ENCODE measurements at regions not wholly inside any gene's neighbourhood (a gene's known extent, or its start where the extent isn't known, plus 50 kb on each side); places are given as distances from the start of the nearest gene placed in this dataset.

DNA sequence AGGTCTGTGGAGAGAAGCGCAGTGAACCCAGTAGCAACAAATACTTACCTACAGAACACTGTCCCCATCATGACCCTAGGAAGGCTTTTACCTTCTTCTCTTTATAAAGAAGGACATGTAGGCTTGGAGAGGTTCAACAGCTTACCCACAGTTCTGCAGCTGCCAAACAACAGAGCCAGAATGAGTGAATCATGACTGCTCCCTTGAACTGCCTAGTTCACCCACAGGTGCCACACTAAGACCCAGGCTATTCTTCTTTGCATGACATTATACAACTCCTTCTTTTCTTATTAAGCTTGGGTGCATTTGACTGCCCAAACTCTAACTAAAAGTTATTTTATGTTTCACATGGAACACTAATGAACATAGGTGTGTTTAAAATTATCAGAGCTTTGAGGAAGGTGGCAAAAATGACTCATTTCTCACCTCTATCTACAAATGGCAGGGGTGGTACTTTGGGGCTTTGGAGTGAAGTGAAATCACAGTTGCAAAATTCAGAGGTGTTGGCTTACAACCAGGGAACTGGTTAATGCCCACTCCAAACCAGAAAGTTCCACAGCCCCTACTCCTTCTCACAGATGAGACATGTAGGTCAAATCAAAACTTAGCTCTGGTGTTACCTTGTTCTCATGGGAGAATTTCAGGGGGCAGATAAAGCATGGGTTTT is 201.6 kb downstream of the SEMA6A start:
- no peaks in the 10 kb centered on the region for H3K9me3 Mint-ChIP-seq
- H3K27me3 Mint-ChIP-seq: no peaks in the 10 kb centered on the region
- H3K4me3 Mint-ChIP-seq: no peak overlapping the region
- H3K27ac Mint-ChIP-seq: no peak overlapping the region
- peaks cover 0 to 3% (median 3%) of the 10 kb centered on the region in 3 donors for H3K4me1 Mint-ChIP-seq
- H3K36me3 Mint-ChIP-seq: peaks cover 14% of the 10 kb centered on the region

DNA sequence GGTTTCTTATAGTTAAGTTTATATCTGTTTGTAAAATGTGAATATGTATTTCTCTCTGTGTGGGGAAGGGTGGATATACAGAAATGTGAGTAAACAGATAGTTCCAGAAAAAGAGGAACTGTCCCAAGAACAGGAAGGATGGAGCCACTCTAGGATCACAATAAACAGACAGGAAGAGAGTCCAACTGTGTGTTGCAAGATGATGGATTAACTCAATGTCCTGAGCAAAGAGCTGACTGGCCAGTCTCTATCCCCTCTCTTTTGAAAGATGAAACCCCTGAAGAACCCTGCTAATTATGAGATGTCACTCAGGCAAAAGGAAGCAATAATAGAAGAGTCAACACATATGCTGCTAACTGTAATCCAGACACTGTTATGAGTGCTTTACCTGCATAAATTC is 202.7 kb downstream of the SEMA6A start:
- Mint-ChIP-seq H3K27me3 (no peaks in the 10 kb centered on the region), H3K36me3 (peaks cover 14% of the 10 kb centered on the region), H3K27ac (no peak overlapping the region), H3K4me1 (peaks cover 0 to 3% (median 3%) of the 10 kb centered on the region in 3 donors), H3K4me3 (no peak overlapping the region), H3K9me3 (no peaks in the 10 kb centered on the region)

GRCh38 chr5:116371431-116371830 is 203.2 kb downstream of the SEMA6A start:
- Mint-ChIP-seq H3K4me3 (no peak overlapping the region), H3K4me1 (peaks cover 0 to 3% (median 3%) of the 10 kb centered on the region in 3 donors), H3K9me3 (no peaks in the 10 kb centered on the region), H3K27me3 (no peaks in the 10 kb centered on the region), H3K36me3 (peaks cover 12% of the 10 kb centered on the region), H3K27ac (no peak overlapping the region)

DNA sequence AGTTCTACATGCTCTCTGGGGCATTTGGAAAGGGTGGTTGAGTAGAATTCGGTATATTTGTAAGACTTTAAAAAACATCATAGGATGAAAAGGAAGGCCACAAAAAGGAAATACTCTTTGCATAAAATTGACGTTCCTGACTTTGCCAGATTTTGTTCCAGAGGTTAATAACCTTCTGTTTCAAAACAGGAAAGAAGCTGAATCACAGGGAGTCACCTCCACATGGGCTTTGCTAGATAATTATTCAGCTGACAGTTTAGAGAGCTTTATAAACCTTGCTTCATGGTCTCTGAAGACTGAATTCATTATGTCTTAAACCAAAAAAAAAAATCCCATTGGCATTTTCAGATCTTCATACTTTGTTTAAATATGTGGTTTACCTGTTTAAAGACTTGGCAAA is 203.7 kb downstream of the SEMA6A start:
- Mint-ChIP-seq H3K27me3 (no peaks in the 10 kb centered on the region), H3K9me3 (no peaks in the 10 kb centered on the region), H3K4me1 (peaks cover 0 to 3% (median 3%) of the 10 kb centered on the region in 3 donors), H3K27ac (no peak overlapping the region), H3K36me3 (peaks cover 9% of the 10 kb centered on the region), H3K4me3 (no peak overlapping the region)

GRCh38 chr5:116370149-116370548 is 204.5 kb downstream of the SEMA6A start:
- Mint-ChIP-seq H3K4me1 (peaks cover 0 to 3% (median 3%) of the 10 kb centered on the region in 3 donors), H3K27me3 (no peaks in the 10 kb centered on the region), H3K27ac (no peak overlapping the region), H3K9me3 (no peaks in the 10 kb centered on the region), H3K4me3 (no peak overlapping the region), H3K36me3 (peaks cover 7% of the 10 kb centered on the region)

DNA sequence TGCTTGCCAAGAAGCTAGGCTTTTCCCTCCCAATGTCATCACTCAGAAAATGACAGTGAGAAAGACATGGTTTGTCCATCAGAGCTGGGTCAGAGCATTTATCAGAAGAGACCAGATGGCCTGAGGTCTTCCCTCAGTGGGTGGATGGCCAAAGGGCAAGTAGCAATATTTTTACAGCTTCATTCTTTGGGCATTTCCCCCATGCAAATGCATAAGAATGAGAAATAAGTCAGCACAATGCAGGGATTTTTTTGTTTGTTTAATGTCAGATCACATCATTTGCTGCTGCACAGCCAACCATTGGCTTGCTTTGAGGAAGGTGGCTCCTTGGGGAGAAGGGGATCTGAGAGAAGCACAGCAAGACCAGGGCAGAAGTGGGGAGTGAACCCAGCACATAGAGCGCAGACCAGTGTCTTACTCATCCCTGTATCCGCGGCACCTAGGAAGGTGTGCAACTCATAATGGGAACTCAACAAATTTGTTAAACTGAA is 209.6 kb downstream of the SEMA6A start:
- H3K27ac Mint-ChIP-seq: no peak overlapping the region
- H3K4me3 Mint-ChIP-seq: no peak overlapping the region
- H3K36me3 Mint-ChIP-seq: peaks cover 3% of the 10 kb centered on the region
- no peaks in the 10 kb centered on the region for H3K9me3 Mint-ChIP-seq
- no peaks in the 10 kb centered on the region for H3K27me3 Mint-ChIP-seq
- H3K4me1 Mint-ChIP-seq: peaks cover 0 to 3% (median 1%) of the 10 kb centered on the region in 3 donors

GRCh38 chr5:116363780-116364179 is 210.8 kb downstream of the SEMA6A start:
- H3K4me3 Mint-ChIP-seq: no peak overlapping the region
- H3K27ac Mint-ChIP-seq: no peak overlapping the region
- H3K36me3 Mint-ChIP-seq: peaks cover 3% of the 10 kb centered on the region
- H3K27me3 Mint-ChIP-seq: no peaks in the 10 kb centered on the region
- no peaks in the 10 kb centered on the region for H3K9me3 Mint-ChIP-seq
- H3K4me1 Mint-ChIP-seq: peaks cover 5 to 12% (median 7%) of the 10 kb centered on the region in 3 donors

GRCh38 chr5:116361979-116362577 is 212.5 kb downstream of the SEMA6A start:
- no peaks in the 10 kb centered on the region for H3K27me3 Mint-ChIP-seq

DNA sequence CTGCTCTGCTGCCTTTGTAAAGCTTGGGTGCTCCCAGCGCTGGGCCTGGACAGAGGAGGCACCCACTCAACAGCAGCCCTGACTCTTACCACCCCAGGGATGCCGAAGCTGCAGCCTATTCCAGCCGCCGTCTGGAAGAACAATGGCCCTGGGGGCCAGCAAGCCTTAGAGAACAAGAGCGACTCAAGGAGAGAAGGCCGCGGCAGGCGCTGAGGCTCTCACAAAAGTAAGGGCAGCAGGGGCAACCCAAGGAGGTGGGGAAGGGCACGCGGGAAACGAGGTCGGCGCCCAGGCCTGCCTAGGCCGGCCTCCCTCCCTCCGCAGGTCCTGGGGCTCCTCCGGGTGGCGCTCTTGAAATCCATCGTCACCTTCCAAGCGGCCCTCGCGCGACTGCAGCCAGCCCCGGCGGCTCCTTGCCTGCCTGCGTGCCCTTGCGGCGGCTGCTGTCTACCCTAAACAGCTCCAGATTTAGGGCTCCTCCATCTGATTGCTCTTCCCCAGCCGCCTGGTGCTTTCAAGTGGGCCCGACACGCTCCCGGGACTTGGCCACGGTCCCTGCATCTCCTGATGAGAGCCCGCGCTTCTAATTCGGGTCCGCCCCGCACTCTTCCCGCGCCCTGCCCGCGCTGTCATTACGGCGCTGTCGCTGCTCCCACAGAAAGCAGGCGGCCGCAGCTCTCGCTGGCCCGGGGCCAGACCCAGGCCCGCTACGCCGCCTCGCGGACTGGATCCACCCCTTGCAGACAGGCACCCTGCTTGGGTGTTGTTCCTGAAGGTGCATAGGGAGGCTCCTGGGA is 213.3 kb downstream of the SEMA6A start:
- Mint-ChIP-seq H3K4me1 (peaks cover 18 to 22% (median 21%) of the 10 kb centered on the region in 3 donors), H3K27me3 (no peaks in the 10 kb centered on the region), H3K4me3 (no peak overlapping the region), H3K27ac (no peak overlapping the region), H3K36me3 (peaks cover 5% of the 10 kb centered on the region), H3K9me3 (no peaks in the 10 kb centered on the region)

More at GRCh38 chr5:116361979-116362577, 212.5 kb downstream of the SEMA6A start:
- H3K27ac Mint-ChIP-seq: peak overlapping the region in 1 of 3 donors; percentile 13
- H3K36me3 Mint-ChIP-seq: peaks cover 5% of the 10 kb centered on the region
- no peaks in the 10 kb centered on the region for H3K9me3 Mint-ChIP-seq
- peaks cover 15 to 21% (median 18%) of the 10 kb centered on the region in 3 donors for H3K4me1 Mint-ChIP-seq
- no peak overlapping the region for H3K4me3 Mint-ChIP-seq

DNA sequence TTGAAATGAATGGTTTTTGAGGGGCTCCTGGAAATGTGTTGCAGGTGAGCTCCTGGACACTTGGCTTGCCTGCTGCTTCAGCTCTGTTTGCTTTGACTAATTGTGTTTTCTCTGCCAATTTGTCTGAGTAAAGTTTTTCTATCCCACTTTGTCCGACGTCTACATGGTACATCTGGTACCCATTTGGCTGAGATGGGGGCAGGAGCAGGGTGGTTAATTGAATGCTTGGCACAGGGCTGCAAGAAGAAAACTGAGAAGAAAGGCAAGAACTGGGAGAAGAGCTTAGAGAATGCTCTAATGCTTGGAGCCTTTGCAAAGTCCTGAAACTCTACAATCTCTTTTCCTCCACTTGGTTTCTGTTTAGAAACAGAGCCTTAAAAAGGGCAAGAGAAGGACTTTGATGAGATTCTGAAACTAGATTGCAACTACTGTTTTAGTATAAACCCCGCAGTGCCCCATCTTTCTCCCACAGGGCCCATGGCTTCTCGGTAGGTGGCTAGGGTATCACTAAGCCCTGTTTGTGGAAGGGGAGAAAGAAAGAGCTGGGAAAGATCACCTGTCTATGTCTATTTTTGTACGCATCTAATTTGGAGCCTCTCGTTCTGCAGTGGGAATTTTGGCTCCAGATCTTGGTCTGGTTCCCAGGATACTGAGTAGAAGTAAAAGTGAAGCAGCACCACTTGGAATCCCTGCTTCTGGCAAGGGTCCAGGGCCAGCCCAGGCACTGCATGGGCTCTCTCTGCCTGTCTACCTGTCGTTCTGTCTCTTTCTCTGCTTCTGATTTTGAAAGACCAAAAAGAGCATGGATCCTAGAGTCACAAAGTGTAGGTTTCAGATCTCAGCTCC is 214.4 kb downstream of the SEMA6A start:
- Mint-ChIP-seq H3K4me1 (peaks cover 18 to 22% (median 21%) of the 10 kb centered on the region in 3 donors), H3K9me3 (peaks cover 0 to 2% (median under 1%) of the 10 kb centered on the region in 3 donors), H3K27me3 (no peaks in the 10 kb centered on the region), H3K36me3 (peaks cover 7% of the 10 kb centered on the region), H3K4me3 (no peak overlapping the region), H3K27ac (no peak overlapping the region)

DNA sequence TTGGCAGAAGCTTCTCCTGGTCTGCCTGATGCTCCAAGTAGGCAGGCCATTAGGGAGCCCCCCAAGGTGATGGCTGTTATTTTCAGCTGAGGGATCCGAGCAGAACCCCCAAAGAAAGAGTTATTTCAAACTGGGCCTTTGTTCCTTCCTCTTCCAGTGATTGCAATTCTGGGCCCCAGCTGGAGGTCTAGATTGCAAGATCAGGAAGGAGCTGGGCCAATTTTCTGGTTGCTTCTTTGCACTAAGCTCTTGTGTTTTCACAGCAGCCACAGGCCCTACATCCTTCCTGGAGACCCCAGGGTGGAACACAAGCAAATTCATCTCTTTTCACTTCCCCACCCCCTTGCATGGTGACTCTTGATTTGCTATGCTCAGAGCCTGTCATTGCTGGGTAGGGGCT is 215.0 kb downstream of the SEMA6A start:
- H3K9me3 Mint-ChIP-seq: peaks cover 0 to 6% (median 1%) of the 10 kb centered on the region in 3 donors
- no peaks in the 10 kb centered on the region for H3K27me3 Mint-ChIP-seq
- H3K36me3 Mint-ChIP-seq: peaks cover 11% of the 10 kb centered on the region
- H3K4me1 Mint-ChIP-seq: peaks cover 18 to 22% (median 21%) of the 10 kb centered on the region in 3 donors
- no peak overlapping the region for H3K27ac Mint-ChIP-seq
- H3K4me3 Mint-ChIP-seq: no peak overlapping the region

GRCh38 chr5:116358911-116359418 is 215.7 kb downstream of the SEMA6A start:
- peaks cover 18 to 22% (median 21%) of the 10 kb centered on the region in 3 donors for H3K4me1 Mint-ChIP-seq
- H3K9me3 Mint-ChIP-seq: peaks cover 0 to 10% (median 2%) of the 10 kb centered on the region in 3 donors
- H3K27ac Mint-ChIP-seq: peak overlapping the region in 2 of 3 donors; percentile 0 to 13
- no peaks in the 10 kb centered on the region for H3K27me3 Mint-ChIP-seq
- H3K4me3 Mint-ChIP-seq: peak overlapping the region in 2 of 4 donors; percentile 60 to 76
- H3K36me3 Mint-ChIP-seq: peaks cover 13% of the 10 kb centered on the region

DNA sequence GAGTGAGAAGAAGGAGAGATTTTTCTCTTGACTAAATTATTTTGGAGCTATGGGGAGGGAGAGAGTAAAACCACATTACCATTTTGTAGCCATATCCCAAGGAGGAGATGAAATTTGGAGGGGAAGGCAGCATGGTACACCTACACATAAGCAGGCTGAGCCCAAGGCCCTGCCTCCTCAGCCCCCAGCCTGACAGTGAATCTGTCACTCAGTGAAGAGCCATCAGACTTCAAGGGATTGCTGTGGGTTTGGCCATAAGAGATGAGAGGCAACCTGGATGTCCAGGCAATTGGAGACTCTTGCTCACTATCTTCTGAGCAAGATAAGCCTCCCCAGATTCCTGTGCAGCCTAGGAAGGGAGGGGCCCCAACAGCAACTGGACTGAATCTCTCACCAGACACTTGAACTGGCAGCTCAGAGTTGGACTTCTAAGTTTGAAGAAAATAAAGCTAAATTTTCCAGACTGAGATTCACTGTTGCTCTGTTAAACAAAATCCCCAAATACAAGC is 216.6 kb downstream of the SEMA6A start:
- peaks cover 18 to 22% (median 21%) of the 10 kb centered on the region in 3 donors for H3K4me1 Mint-ChIP-seq
- no peaks in the 10 kb centered on the region for H3K27me3 Mint-ChIP-seq
- peaks cover 0 to 15% (median 4%) of the 10 kb centered on the region in 3 donors for H3K9me3 Mint-ChIP-seq
- H3K36me3 Mint-ChIP-seq: peaks cover 14% of the 10 kb centered on the region
- H3K4me3 Mint-ChIP-seq: peak overlapping the region in 1 of 4 donors; percentile 76
- peak overlapping the region in 1 of 3 donors; percentile 91 for H3K27ac Mint-ChIP-seq

Measured in IgD-negative memory B cell (primary cell).